Thyroid gland (tissue), 4 donors: ENCODE measurements at regions not wholly inside any gene's neighbourhood (a gene's known extent, or its start where the extent isn't known, plus 50 kb on each side); places are given as distances from the start of the nearest gene placed in this dataset.

ENCODE experiments used
- CTCF ChIP-seq, 6 experiments: fragments of 200-600 bp in 3 of 6; fragments of 450-650 bp in 3 of 6; sonication (generic) in 3 of 6; IDR thresholded peaks; one replicate each; pipeline ENCODE4 v1.5.1; 2016 to 2019; ENCODE audit warnings: antibody characterized with exemption in 6 of 6, mild to moderate bottlenecking in 2 of 6, inconsistent platforms in 1 of 6, moderate library complexity in 1 of 6
- POLR2A ChIP-seq, 2 donors: fragments of 450-650 bp; IDR thresholded peaks; one replicate each; pipeline ENCODE4 v1.6.1; 2017; ENCODE audit warnings: antibody characterized with exemption in 2 of 2, mild to moderate bottlenecking in 2 of 2, moderate library complexity in 1 of 2

- TF ChIP-seq CTCF (IDR thresholded peaks at IDR 0.05) (no peak), POLR2A (IDR thresholded peaks at IDR 0.05) (no peak)
These were observed 68.2 kb upstream of the LSM14A start for GRCh38 chr19:34104096-34104495.
